A673 (cell line): ENCODE measurements at regions not wholly inside any gene's neighbourhood (a gene's known extent, or its start where the extent isn't known, plus 50 kb on each side); places are given as distances from the start of the nearest gene placed in this dataset.

ENCODE experiments used
- EZH2 ChIP-seq: fragments of 200-600 bp; sonication (generic); IDR thresholded peaks from 2 replicates; pipeline ENCODE4 v1.6.1; 2017; ENCODE audit warnings: borderline replicate concordance, low read depth, mild to moderate bottlenecking, mixed read lengths, antibody characterized with exemption, low read length; ENCODE audit not compliant: poor library complexity, severe bottlenecking
- TF ChIP-seq, protein P1 (sequence below): fragments of 300-800, 200-600 bp; sonication (generic); conservative IDR thresholded peaks from 2 replicates; pipeline ENCODE4 v1.5.1; 2017; ENCODE audit warnings: low read depth, mild to moderate bottlenecking, antibody characterized with exemption, low read length, moderate library complexity, mixed read lengths

DNA sequence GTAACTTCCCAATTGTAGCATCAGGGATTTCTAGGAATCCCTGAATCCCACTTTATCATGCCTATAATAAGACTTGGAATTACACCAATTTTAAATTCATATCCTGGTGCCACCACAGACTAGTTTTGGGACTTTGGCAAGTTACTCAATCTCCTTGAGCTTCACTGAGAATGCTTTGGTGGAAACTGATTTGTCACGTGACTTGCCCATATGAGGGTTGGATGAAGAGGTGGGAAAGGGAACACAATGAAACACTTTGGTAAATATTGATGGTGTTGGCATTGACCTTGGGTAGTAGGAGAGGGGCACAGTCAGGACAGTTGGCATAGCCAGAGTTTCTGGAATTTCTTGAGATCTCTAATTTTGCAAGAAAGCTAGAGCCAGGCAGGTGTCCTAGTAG, 452.2 kb downstream of the SLC4A3 start:
- TF ChIP-seq, protein P1, sequence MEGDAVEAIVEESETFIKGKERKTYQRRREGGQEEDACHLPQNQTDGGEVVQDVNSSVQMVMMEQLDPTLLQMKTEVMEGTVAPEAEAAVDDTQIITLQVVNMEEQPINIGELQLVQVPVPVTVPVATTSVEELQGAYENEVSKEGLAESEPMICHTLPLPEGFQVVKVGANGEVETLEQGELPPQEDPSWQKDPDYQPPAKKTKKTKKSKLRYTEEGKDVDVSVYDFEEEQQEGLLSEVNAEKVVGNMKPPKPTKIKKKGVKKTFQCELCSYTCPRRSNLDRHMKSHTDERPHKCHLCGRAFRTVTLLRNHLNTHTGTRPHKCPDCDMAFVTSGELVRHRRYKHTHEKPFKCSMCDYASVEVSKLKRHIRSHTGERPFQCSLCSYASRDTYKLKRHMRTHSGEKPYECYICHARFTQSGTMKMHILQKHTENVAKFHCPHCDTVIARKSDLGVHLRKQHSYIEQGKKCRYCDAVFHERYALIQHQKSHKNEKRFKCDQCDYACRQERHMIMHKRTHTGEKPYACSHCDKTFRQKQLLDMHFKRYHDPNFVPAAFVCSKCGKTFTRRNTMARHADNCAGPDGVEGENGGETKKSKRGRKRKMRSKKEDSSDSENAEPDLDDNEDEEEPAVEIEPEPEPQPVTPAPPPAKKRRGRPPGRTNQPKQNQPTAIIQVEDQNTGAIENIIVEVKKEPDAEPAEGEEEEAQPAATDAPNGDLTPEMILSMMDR = no peak
- no peak for TF ChIP-seq EZH2
